ENCODE measurements at regions not wholly inside any gene's neighbourhood (a gene's known extent, or its start where the extent isn't known, plus 50 kb on each side); places are given as distances from the start of the nearest gene placed in this dataset.
A peak's percentile ranks its signal among the peaks of the same experiment; 100 is the strongest.
"Not testable (repeated sequence)": the region's sequence is repeated elsewhere in the genome, so short reads cannot be mapped to it uniquely, and the experiment has no call there.

GRCh38 chr6:18640754-18641153 lies 253.6 kb downstream of the RNF144B start:
- in situ Hi-C loops (cut with HindIII; ENCODE audit: low pct_unique_long_range_greater_than_20kb, low sequenced_read_pairs): no loop called here
- no peak for DNase-seq (ENCODE audit: low read depth, low spot score)

DNA sequence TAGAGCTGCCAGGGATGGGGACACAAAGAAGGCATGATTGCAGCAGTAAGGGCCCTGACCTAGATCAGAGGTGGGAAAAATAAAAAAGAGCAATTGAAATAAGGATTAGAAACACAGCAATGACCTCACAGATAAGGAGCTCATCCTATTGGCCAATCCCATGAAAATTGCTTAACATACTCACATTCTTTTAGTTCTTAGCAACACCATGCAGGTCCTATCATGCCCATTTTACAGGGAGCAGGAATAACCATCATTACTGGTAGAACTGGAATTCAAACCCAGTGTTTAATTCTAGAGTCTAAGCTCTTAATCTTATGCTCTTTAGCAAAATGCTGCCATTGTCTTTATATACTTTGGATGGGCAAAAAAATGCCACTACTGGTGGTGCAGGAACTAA lies 267.7 kb downstream of the RNF144B start:
- in situ Hi-C loops (cut with HindIII; ENCODE audit: low pct_unique_long_range_greater_than_20kb, low sequenced_read_pairs): no loop called here
- no peak for DNase-seq (ENCODE audit: low read depth, low spot score)

DNA sequence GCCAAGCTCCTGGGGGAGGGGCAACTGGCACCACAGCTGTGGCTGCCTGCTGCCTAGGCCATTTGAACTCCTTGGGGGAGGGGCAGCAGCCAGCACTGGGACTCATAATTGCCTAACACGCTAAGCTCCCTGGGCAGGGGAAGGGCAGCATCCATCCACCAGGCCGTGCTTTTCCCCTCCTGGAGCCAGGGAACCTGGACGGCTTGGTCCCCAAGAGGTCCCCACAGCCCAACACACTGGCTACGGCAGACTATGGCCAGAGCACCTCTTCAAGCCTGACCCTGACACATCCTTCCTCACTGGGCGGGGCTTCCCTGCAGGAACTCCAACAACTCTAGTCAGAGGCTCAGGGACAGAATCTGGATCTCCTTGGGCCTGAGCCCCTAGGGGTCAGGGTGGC lies 269.4 kb downstream of the RNF144B start:
- in situ Hi-C loops (cut with HindIII; ENCODE audit: low pct_unique_long_range_greater_than_20kb, low sequenced_read_pairs): no loop called here

GRCh38 chr6:18659994-18660393 lies 272.8 kb downstream of the RNF144B start:
- DNase-seq (ENCODE audit: low read depth, low spot score); in situ Hi-C loops (cut with HindIII; ENCODE audit: low pct_unique_long_range_greater_than_20kb, low sequenced_read_pairs): not testable (repeated sequence)

More for the DNA sequence above, 269.4 kb downstream of the RNF144B start:
- DNase-seq (ENCODE audit: low read depth, low spot score): no peak

- no peak for DNase-seq (ENCODE audit: low read depth, low spot score)
- in situ Hi-C loops (cut with HindIII; ENCODE audit: low pct_unique_long_range_greater_than_20kb, low sequenced_read_pairs): no loop called here
These were observed 275.9 kb downstream of the RNF144B start for GRCh38 chr6:18663011-18663410.

DNA sequence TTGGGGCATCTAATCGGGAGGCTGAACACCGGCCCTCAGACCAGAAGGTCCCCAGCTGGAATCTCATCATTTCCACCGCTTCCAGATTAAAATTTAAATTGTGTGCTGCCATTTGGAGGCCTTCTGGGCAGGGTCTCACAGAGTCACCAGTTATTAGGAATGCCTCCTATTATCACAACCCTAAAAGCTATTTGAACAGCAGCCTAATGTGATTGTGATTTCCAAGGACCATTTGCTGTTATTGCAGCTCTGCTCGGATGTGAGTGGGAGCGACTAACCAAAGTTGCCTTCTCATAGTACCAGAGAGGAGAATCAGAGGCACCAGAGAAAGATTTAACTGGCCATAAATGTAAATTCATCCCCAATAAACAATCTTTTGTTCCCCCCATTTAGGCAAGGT lies 277.3 kb downstream of the RNF144B start:
- in situ Hi-C loops (cut with HindIII; ENCODE audit: low pct_unique_long_range_greater_than_20kb, low sequenced_read_pairs): no loop called here
- no peak for DNase-seq (ENCODE audit: low read depth, low spot score)

DNA sequence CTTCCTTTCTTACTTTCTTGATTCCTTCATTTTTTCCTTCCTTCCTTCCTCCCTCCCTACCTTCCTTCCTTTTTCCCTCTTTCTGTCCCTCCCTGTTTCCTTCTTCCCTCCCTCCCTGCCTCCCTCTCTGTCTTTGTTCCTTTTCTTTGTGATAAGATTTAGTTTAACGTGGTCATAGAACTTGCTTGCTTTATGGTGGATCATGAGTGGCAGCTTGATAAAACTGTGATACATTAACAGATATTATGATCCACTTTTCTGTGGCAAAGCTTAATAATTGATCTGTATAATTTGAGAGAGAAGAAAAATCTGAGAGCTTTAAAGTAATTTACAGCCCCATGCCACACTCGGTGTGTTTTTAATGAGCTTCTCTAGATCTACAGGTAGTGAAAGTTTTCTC lies 280.5 kb downstream of the RNF144B start:
- no peak for DNase-seq (ENCODE audit: low read depth, low spot score)

DNA sequence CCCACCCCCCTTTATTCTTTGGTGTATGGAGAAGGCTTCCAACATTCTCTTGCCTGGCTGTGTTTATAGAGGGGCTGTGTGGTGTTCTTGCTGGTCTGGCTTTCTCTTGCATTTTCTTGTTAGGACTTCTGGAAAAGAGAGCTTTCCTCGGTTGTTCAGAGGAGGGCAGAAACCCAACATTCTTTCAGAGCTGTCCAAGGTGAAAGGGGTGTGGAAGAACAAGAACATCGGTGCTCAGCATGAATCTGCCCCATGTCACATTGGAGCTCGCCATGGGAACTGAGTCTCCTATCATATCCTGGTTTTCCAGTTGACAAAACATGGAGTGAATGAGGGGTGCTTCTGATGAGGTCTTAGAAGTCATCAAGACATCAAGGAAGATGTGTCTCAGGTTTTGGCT lies 281.8 kb downstream of the RNF144B start:
- no peak for DNase-seq (ENCODE audit: low read depth, low spot score)
- in situ Hi-C loops (cut with HindIII; ENCODE audit: low pct_unique_long_range_greater_than_20kb, low sequenced_read_pairs): no loop called here

More for the DNA sequence above, 280.5 kb downstream of the RNF144B start:
- in situ Hi-C loops (cut with HindIII; ENCODE audit: low pct_unique_long_range_greater_than_20kb, low sequenced_read_pairs): no loop called here

GRCh38 chr6:18672852-18673251 lies 285.7 kb downstream of the RNF144B start:
- in situ Hi-C loops (cut with HindIII; ENCODE audit: low pct_unique_long_range_greater_than_20kb, low sequenced_read_pairs): no loop called here
- DNase-seq (ENCODE audit: low read depth, low spot score): no peak

DNA sequence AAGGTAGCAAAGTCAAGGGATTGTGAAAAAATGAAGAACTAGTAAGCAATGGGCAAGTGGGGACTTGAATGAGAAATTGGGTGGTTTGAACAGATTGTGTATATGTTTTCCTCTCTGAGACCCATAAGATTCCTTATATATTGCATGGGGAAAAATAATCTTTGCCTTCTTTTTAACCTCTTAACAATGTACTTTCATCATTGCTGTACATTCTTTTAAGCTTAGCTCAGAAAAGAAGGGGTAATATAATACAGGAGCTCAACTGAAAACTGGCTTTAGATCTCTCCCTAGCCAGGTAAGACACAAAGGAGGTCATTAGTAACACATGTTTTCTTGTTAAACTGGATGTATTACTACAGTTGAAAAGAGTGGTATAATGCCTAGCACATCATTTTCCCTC lies 287.2 kb downstream of the RNF144B start:
- in situ Hi-C loops (cut with HindIII; ENCODE audit: low pct_unique_long_range_greater_than_20kb, low sequenced_read_pairs): no loop called here
- DNase-seq (ENCODE audit: low read depth, low spot score): no peak

DNA sequence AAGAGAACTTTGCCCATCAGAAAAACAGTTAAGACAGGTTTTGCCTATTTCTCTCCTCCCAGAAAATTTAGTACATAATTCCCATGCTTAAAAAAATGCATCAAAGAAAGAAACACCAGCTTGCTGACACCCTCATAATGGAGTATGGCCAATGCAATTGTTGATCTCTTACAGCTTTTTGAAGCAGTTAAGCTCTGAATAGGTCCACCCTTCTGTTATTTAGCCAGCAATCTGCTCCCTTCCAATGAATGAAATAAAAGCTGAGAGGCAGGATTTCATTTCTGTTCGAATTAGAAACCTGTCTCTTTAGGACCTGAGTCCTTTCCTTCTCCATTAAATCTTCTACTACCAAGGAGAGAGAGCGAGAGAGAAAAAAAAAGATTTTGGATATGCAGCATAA lies 288.7 kb downstream of the RNF144B start:
- in situ Hi-C loops (cut with HindIII; ENCODE audit: low pct_unique_long_range_greater_than_20kb, low sequenced_read_pairs): no loop called here
- DNase-seq (ENCODE audit: low read depth, low spot score): no peak

- in situ Hi-C loops (cut with HindIII; ENCODE audit: low pct_unique_long_range_greater_than_20kb, low sequenced_read_pairs): no loop called here
- no peak for DNase-seq (ENCODE audit: low read depth, low spot score)
These were observed 289.4 kb downstream of the RNF144B start for GRCh38 chr6:18676548-18676947.

- peak; percentile 43 for DNase-seq (ENCODE audit: low read depth, low spot score)
These were observed 293.7 kb downstream of the RNF144B start for GRCh38 chr6:18680842-18681241.

GRCh38 chr6:18681832-18682503 lies 294.8 kb downstream of the RNF144B start:
- in situ Hi-C loops (cut with HindIII; ENCODE audit: low pct_unique_long_range_greater_than_20kb, low sequenced_read_pairs): no loop called here
- no peak for DNase-seq (ENCODE audit: low read depth, low spot score)

More at GRCh38 chr6:18680842-18681241, 293.7 kb downstream of the RNF144B start:
- in situ Hi-C loops (cut with HindIII; ENCODE audit: low pct_unique_long_range_greater_than_20kb, low sequenced_read_pairs): no loop called here

- in situ Hi-C loops (cut with HindIII; ENCODE audit: low pct_unique_long_range_greater_than_20kb, low sequenced_read_pairs): no loop called here
- no peak for DNase-seq (ENCODE audit: low read depth, low spot score)
These were observed 297.2 kb downstream of the RNF144B start for GRCh38 chr6:18684343-18684742.

DNA sequence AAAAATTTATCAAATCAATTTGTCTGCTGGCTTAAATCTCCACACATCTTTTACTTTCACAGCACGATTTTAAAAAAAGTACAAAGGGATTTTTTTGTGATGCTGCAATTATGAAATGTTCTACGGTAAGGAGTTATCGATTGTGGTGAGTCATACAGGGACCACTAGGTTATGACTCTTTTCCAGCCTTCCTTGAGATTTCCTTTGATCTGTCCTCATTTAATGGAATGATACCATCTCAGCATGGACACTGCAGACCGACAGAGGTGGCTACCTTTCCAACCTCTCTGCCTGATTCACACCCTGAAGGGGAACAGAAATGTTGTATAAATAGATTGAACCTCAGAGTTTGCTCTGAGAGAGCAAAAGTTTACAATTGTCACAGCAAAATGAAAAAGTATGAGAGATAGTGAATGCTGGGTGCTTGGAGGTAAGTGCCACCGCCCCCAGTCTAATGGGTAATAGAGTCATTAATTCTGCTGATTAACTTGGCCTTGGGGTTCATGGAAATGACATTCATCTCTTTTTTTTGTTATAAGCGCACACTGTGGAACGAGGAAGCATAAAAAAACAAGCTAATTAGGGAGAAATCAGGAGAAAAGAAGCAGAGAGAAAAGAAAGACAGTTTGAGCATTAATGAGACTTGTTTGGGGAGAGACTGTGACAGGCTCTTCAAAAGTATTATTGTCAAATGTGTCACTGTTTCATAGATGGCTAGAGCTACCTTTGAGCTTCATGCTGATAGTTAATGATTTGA lies 306.0 kb downstream of the RNF144B start:
- no peak for DNase-seq (ENCODE audit: low read depth, low spot score)
- in situ Hi-C loops (cut with HindIII; ENCODE audit: low pct_unique_long_range_greater_than_20kb, low sequenced_read_pairs): no loop called here

- no peak for DNase-seq (ENCODE audit: low read depth, low spot score)
- in situ Hi-C loops (cut with HindIII; ENCODE audit: low pct_unique_long_range_greater_than_20kb, low sequenced_read_pairs): no loop called here
These were observed 306.7 kb downstream of the RNF144B start for GRCh38 chr6:18693881-18694280.

GRCh38 chr6:18703546-18703945 lies 316.4 kb downstream of the RNF144B start:
- peak; percentile 32 for DNase-seq (ENCODE audit: low read depth, low spot score)
- in situ Hi-C loops (cut with HindIII; ENCODE audit: low pct_unique_long_range_greater_than_20kb, low sequenced_read_pairs): no loop called here

Data from SK-MEL-5 (cell line).